HFF-Myc (cell line): ENCODE measurements at regions not wholly inside any gene's neighbourhood (a gene's known extent, or its start where the extent isn't known, plus 50 kb on each side); places are given as distances from the start of the nearest gene placed in this dataset.

Experiments
- DNase-seq: peaks from one replicate; pipeline ENCODE4 v3.0.0-alpha.2; 2011; ENCODE audit warnings: low read depth; ENCODE audit errors: extremely low read depth
- H3K4me3 ChIP-seq: replicated peaks from 2 replicates; pipeline ENCODE4 v1.5.1; 2011; ENCODE audit warnings: low read depth, mild to moderate bottlenecking, control low read depth, low read length
- TF ChIP-seq, protein P1 (sequence below): IDR thresholded peaks from 2 replicates; pipeline ENCODE4 v1.5.1; 2012; ENCODE audit warnings: mild to moderate bottlenecking, low read depth, low read length, control low read depth; ENCODE audit errors: missing control alignments

DNA sequence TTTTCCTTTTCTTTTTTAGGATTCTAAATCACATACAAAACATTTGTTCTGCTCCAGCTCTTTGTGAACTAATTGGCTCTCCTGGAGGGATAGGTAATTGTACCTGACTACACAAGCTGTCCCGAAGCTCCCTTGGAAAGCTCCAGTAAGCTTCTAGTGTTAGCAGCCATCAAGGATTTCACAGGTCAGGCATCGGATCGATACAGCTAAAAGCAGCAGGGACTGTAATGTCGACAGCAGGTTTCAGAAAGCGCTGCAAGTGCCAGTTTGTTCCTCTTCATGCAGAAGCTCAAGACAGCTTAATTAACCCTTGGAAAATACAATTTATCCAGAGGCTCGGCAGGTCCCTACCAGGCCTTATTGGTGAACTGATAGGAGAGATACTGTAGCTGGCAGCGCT, 87.2 kb upstream of the VRK2 start:
- TF ChIP-seq, protein P1, sequence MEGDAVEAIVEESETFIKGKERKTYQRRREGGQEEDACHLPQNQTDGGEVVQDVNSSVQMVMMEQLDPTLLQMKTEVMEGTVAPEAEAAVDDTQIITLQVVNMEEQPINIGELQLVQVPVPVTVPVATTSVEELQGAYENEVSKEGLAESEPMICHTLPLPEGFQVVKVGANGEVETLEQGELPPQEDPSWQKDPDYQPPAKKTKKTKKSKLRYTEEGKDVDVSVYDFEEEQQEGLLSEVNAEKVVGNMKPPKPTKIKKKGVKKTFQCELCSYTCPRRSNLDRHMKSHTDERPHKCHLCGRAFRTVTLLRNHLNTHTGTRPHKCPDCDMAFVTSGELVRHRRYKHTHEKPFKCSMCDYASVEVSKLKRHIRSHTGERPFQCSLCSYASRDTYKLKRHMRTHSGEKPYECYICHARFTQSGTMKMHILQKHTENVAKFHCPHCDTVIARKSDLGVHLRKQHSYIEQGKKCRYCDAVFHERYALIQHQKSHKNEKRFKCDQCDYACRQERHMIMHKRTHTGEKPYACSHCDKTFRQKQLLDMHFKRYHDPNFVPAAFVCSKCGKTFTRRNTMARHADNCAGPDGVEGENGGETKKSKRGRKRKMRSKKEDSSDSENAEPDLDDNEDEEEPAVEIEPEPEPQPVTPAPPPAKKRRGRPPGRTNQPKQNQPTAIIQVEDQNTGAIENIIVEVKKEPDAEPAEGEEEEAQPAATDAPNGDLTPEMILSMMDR = no peak
- no peak overlapping the region for H3K4me3 ChIP-seq
- DNase-seq = no peak

DNA sequence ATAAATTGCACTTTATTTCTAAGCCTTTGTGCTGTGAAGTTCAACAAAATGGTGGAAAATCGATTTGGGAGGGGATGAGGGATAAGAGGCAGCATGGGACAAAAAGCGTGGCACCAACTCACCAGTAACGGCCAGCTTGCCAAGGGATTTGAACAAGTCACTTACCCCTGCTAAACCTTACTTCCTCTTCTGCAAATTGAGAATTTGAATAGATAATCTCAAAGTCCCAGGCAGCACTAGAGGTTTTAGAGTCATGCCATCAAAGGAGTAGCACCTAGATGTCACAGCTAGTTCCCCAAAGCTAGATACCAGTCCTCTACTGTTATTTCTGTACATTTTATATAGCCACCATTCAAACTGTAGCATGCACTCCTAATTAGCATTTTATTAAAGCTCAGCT, 83.7 kb upstream of the VRK2 start:
- TF ChIP-seq, protein P1 = no peak
- H3K4me3 ChIP-seq = no peak overlapping the region
- DNase-seq = no peak

DNA sequence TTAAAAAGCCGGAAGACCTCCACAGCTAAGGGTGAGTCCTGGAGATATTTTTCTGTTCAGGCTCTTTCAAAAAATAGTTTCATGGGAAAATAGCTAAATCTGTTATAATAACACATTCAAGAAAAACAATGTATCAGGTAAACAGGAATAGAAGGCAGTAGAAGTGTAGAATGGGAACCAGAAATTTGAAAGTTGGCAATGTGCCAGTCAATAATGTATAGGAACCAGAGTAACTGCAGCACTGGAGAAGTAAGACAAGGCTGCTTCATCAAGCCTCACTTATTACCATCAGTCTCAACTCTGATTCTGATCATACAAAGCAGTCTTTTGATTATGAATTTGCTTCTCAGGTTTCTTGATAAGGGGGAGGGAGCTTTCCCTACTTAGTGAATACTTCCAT, 81.4 kb upstream of the VRK2 start:
- H3K4me3 ChIP-seq = no peak overlapping the region
- DNase-seq = no peak
- TF ChIP-seq, protein P1 = no peak

DNA sequence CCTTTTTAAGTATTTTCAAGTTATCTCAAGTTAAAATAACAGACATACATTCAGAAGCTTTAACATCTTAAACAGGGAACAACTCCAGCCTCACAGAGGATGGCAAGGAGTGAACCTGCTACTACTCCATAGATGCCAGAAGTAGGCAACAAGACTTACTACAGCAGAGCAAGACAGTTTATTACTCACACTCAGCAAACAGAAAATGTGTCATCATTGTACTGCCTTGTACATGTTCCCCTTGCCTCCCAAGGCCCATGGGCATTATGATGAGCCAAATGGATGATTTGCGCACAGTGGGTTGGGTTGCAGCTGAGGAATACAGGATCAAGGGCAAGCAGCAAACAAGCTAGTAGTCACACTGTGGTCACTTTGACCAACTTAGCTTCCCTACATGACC, 80.6 kb upstream of the VRK2 start:
- TF ChIP-seq, protein P1 = no peak
- DNase-seq = no peak
- H3K4me3 ChIP-seq = no peak overlapping the region

DNA sequence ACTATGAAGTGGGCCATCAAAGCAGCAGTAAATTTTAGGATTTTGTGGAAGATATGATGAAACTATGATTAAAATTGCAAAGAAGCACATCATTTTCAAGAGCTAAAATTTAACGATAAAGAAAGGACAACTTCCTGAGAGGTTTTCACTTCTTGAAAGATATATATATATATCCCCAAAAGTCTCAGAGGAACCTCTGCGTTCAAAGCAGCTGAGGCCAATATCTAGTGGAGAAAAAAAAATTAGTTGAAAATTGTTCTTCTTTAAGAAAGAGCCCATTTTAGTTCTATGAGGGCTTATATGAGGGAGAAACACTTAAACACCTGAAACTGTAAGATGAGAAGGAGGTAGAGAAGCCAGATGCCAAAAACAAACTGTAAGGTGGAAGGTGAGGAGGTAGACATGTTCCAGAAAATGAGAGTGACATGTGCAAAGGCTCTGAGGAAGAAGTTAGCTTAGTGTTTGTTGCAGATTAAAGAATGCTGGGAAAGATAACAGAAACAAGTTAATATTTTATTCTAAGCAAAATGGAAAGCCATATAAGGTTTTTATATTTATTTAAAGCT, 72.9 kb upstream of the VRK2 start:
- DNase-seq = no peak
- TF ChIP-seq, protein P1 = no peak
- H3K4me3 ChIP-seq = no peak overlapping the region

DNA sequence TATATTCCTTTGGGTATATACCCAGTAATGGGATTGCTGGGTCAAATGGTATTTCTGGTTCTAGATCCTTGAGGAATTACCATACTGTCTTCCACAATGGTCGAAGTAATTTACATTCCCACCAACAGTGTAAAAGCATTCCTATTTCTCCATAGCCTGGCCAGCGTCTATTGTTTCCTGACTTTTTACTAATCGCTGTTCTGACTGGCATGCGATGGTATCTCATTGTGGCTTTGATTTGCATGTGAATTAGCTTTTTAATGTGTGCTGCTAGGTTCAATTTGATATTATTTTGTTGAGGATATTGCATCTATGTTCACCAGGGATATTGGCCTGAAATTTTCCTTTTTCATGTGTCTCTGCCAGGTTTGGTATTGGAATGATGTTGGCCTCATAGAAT, 67.4 kb upstream of the VRK2 start:
- H3K4me3 ChIP-seq = no peak overlapping the region
- TF ChIP-seq, protein P1 = no peak
- no peak for DNase-seq
